HAP-1 (cell line): ENCODE measurements at regions not wholly inside any gene's neighbourhood (a gene's known extent, or its start where the extent isn't known, plus 50 kb on each side); places are given as distances from the start of the nearest gene placed in this dataset.

Source experiments
- DNase-seq, 2 experiments: peaks; one replicate each; pipeline ENCODE4 v3.0.0-alpha.2; 2016 to 2020; ENCODE audit warnings: low spot score in 2 of 2
- H3K27me3 ChIP-seq: fragments of 250-450 bp; sonication (Bioruptor Pico); 2 replicates; pipeline ENCODE4 v1.5.1; 2020; ENCODE audit warnings: low read depth, mild to moderate bottlenecking, moderate library complexity
- H3K36me3 ChIP-seq: fragments of 250-450 bp; sonication (Bioruptor Pico); replicated peaks from 2 replicates; pipeline ENCODE4 v1.5.1; 2020; ENCODE audit warnings: mild to moderate bottlenecking
- H3K4me1 ChIP-seq: fragments of 250-450 bp; sonication (Bioruptor Pico); 2 replicates; pipeline ENCODE4 v1.5.1; 2020; ENCODE audit warnings: mild to moderate bottlenecking
- H3K4me3 ChIP-seq: fragments of 250-450 bp; sonication (Bioruptor Pico); 2 replicates; pipeline ENCODE4 v1.5.1; 2020; ENCODE audit warnings: mild to moderate bottlenecking, moderate library complexity
- H3K9me3 ChIP-seq: fragments of 250-450 bp; sonication (Bioruptor Pico); 2 replicates; pipeline ENCODE4 v1.5.1; 2020; ENCODE audit warnings: mild to moderate bottlenecking, moderate library complexity
- in situ Hi-C: fragments of 300-500 bp; cut with MboI; formaldehyde crosslinking; loops from 3 replicates; pipeline ENCODE4 v1.14.3; 2020; ENCODE audit warnings: low sequenced_read_pairs, inconsistent platforms, mixed read lengths

DNA sequence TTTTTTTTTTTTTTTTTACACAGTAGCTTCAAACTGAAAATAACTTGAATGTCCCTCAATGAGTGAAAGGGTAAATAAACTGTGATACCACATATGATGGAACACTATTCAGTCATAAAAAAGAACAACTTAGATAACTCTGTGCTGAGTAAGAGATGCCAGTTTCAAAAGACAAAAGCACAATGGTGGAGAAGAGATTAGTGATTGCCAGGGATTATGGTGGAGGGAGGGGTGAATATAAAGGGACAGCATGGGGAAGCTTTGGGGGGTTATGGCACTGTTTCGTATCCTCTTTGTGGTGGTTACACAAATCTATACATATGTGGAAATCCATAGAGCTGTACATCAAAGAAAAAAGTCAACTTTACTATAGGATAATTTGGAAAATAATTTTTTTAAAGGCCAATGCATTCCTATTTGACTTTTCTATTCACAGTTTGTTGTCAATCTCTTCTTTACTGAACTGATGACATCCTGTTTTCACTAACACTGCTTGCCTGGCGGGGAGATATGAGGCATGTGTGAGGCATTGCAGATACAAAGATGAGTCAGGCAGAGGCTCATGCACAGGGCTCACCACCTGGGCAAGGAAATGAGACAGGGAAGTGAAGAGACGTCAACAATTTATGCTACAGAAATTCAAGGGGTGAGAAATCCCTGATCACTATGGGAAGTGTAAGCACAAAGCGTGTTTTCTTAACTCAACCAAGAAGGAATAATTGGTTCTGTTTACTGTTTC lies 302.7 kb downstream of the DUSP10 start:
- in situ Hi-C loops = no loop called here
- no peak for DNase-seq
- H3K27me3 ChIP-seq = no peaks in the 10 kb centered on the region
- H3K4me3 ChIP-seq = no peak overlapping the region
- no peaks in the 10 kb centered on the region for H3K9me3 ChIP-seq
- no peaks in the 10 kb centered on the region for H3K36me3 ChIP-seq
- no peaks in the 10 kb centered on the region for H3K4me1 ChIP-seq

DNA sequence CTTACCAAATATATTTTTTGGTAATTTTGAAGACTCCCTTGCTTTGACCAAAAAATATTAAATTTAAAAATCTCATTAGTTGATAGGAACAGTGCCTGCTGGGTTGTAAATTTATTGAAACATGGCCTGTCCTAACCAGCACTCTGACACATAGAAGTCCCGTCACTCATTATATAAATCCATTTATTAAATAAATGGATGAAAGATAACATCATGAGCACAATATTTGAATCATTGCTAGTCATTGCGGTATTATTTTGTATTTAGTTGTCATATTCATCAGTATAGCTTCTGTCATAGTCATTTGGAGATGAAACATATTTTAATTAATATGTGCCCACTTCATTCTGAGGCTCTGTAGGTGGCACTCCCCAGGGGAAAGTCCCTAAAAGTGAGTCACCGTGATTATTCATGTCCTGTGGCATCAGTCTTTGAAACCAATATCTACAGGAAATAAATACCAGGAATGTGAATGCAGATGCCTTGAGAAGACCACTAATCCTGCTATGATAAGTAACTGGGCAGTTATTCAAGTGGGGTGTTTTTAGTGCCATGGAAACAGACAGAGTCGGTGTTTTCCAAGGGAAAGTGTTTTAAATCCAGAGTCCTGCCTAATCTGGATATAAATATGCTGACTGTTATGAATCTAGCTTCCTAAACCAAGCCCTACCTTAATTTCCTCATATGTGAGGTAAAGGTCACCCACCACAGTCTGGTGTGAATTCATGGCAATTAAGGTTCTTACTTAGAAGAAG lies 302.0 kb downstream of the DUSP10 start:
- no peak for DNase-seq
- no peaks in the 10 kb centered on the region for H3K36me3 ChIP-seq
- H3K27me3 ChIP-seq = no peaks in the 10 kb centered on the region
- H3K4me3 ChIP-seq = no peak overlapping the region
- in situ Hi-C loops = no loop called here
- H3K9me3 ChIP-seq = no peaks in the 10 kb centered on the region
- H3K4me1 ChIP-seq = no peaks in the 10 kb centered on the region

DNA sequence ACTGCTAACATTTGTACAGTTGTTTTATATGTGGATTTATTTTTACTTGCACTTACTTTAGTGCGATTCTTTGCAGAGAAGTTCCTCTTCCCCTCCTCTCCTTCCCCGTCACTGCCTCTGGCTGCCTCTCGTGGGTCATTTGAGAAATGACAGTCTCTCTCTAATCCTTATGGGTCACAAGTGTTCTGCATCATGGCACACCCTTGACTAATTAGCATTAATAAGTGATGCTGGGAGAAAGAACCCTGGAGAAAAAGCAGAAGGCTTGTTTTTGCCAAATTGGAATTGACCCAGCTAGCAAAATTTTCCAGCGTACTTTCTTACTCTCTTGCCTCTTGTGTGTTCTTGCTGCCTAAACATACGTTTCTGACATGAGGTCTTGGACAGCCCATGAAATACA lies 301.2 kb downstream of the DUSP10 start:
- Histone ChIP-seq H3K4me1 (no peaks in the 10 kb centered on the region), H3K27me3 (no peaks in the 10 kb centered on the region), H3K9me3 (no peaks in the 10 kb centered on the region), H3K4me3 (no peak overlapping the region), H3K36me3 (no peaks in the 10 kb centered on the region)
- in situ Hi-C loops = no loop called here
- no peak for DNase-seq

DNA sequence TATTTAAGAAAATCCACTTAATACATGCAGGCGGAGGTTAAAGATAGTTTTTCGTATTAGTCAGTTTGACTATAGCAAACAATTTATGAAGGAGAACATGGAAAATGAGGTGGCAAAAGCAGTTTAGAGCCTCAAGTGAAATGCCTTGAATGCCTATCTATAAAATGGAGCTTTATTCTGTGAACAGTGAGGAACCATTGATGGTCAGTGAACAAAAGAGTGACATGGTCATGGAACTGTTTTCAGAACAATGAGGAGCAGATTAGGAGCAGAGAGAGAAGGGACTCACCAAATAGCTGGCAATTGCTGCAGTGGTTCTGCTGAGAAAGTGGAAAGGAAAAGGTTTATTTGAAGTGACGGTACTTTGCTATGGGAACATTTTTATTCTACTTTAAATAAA lies 299.8 kb downstream of the DUSP10 start:
- H3K4me1 ChIP-seq = no peaks in the 10 kb centered on the region
- DNase-seq = no peak
- in situ Hi-C loops = no loop called here
- H3K4me3 ChIP-seq = no peak overlapping the region
- no peaks in the 10 kb centered on the region for H3K27me3 ChIP-seq
- H3K9me3 ChIP-seq = no peaks in the 10 kb centered on the region
- no peaks in the 10 kb centered on the region for H3K36me3 ChIP-seq

DNA sequence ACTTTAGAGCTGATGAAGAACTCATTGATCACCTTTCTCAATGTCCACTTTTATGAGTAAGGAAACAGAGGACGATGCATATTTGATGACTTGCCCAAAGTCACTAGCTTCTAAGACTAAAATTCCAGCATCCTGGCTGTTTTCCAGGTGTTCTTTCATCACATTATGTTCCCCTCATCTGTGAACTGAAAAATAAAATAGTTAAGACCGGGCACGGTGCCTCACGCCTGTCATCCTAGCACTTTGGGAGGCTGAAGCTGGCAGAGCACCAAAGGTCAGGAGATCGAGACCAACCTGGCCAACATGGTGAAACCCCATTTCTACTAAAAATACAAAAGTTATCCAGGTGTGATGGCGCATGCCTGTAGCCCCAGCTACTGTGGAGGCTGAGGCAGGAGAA lies 297.5 kb downstream of the DUSP10 start:
- Histone ChIP-seq H3K4me3 (no peak overlapping the region), H3K36me3 (no peaks in the 10 kb centered on the region), H3K9me3 (no peaks in the 10 kb centered on the region), H3K27me3 (no peaks in the 10 kb centered on the region), H3K4me1 (no peaks in the 10 kb centered on the region)
- in situ Hi-C loops = no loop called here
- DNase-seq = no peak

DNA sequence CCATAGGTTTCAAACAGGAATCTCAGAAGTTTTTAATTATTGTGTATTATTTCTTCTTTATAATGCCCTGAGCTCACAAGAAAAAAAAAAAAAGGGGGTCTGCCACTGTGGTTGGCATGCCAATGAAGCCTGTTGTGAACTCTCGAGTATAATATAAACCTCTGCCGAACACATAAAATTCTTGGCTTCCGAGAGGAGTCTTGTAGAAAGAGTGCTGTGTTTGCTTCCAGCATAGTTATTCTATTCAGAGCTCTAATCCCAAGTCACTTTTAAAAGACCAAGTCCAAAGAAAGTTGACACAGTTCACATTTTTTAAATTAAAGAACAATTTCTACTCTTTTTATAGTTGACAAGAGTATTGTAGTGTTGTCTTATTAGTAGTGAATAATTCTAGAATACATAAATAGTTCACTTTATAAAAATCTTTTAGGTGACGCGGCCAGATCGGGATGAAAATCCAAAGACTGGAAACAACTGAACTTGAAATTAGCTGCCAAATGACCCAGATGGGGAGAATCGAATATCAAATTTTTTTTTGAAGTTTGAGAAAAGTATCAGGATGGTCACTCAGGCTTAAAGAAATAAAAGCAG lies 293.2 kb downstream of the DUSP10 start:
- Histone ChIP-seq H3K9me3 (no peaks in the 10 kb centered on the region), H3K4me1 (no peaks in the 10 kb centered on the region), H3K36me3 (no peaks in the 10 kb centered on the region), H3K4me3 (no peak overlapping the region), H3K27me3 (no peaks in the 10 kb centered on the region)
- in situ Hi-C loops = no loop called here
- no peak for DNase-seq

DNA sequence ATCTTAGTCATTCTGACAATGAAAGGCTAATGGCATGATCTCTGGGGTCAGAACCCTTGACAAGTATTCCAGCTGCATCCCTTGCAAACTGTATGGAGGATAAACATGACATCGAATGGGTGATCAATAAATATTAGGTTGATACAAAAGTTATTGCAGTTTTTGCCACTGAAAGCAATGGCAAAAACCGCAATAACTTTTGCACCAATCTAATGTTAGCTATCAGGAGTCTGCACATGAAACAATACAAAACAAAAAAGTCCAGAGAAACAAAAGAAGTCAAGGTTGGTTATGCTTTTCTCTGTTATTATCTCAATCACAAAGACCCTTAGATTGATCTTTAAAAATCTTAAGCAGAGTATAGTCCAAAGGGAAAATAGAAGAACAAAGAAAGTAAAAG lies 292.7 kb downstream of the DUSP10 start:
- no peaks in the 10 kb centered on the region for H3K9me3 ChIP-seq
- in situ Hi-C loops = no loop called here
- no peak for DNase-seq
- H3K27me3 ChIP-seq = no peaks in the 10 kb centered on the region
- H3K4me3 ChIP-seq = no peak overlapping the region
- H3K4me1 ChIP-seq = no peaks in the 10 kb centered on the region
- no peaks in the 10 kb centered on the region for H3K36me3 ChIP-seq

DNA sequence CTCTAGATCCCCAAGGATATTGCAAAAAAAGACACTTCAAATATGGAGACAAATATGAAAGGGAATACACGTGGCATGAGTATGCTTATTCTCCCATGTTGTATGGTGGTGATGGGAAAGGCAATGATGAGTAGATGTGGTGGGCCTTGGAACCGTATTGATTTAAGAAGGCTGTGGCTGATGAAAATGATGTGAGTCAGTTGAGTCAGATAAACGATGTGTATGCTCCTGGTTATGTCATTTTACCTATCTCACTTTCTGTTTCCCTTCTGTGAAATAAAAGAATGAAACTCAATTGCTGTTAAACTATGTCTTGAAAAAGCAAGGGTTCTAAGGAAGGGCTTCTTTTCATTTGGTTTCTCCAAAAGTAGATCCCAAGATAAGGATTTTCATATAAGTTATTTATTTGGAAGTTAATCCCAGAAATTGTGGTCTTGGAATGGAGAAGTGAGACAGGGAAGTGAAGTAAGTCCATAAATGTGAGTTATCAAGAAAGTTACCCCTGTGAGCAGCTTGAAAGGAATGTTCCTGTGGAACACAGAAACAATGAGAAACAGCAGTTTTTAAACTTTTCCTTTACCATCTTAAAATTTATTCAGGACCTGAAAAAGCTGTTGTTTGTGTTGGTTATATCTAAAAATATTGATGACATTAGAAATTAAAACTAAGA lies 292.0 kb downstream of the DUSP10 start:
- H3K4me1 ChIP-seq = no peaks in the 10 kb centered on the region
- in situ Hi-C loops = no loop called here
- no peaks in the 10 kb centered on the region for H3K9me3 ChIP-seq
- H3K27me3 ChIP-seq = no peaks in the 10 kb centered on the region
- no peaks in the 10 kb centered on the region for H3K36me3 ChIP-seq
- no peak overlapping the region for H3K4me3 ChIP-seq
- DNase-seq = no peak

DNA sequence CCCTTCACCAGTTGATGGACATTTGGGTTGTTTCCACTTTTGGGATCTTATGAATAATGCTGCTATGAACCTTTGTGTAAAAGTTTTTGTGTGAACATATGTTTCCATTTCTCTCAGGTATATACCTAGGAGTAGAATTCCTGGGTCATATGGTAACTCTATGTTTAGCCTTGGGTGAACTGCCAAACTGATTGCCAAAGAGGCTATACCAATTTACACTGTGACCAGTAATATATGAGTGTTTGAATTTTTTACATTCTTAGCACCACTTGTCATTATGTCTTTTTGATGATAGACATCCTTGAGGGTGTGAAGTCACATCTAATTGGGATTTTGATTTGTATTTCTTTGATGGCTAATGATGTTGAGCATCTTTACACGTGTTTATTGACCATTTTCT lies 290.1 kb downstream of the DUSP10 start:
- H3K36me3 ChIP-seq = no peaks in the 10 kb centered on the region
- in situ Hi-C loops = no loop called here
- H3K27me3 ChIP-seq = no peaks in the 10 kb centered on the region
- H3K4me1 ChIP-seq = no peaks in the 10 kb centered on the region
- no peaks in the 10 kb centered on the region for H3K9me3 ChIP-seq
- H3K4me3 ChIP-seq = no peak overlapping the region
- no peak for DNase-seq

DNA sequence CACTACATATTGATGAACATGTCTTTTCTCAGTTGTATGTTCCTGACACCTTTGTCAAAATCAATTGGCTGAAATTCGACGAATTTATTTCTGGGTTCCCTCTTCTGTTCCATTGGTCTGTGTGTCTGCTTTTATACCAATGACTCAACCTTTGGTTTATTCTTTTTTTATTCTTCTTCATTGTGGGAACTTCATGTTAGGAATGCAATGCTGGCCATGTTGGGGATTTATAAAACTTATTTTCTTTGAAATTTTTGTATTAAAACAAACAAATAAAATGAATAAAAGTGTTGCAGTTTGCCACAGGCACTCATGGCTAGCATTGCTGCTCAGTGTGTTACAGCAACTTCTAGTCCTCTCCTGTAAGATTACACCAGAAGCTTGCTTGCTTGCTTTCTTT lies 287.8 kb downstream of the DUSP10 start:
- H3K36me3 ChIP-seq = no peaks in the 10 kb centered on the region
- H3K4me3 ChIP-seq = no peak overlapping the region
- DNase-seq = no peak
- in situ Hi-C loops = no loop called here
- no peaks in the 10 kb centered on the region for H3K4me1 ChIP-seq
- H3K27me3 ChIP-seq = no peaks in the 10 kb centered on the region
- H3K9me3 ChIP-seq = no peaks in the 10 kb centered on the region

DNA sequence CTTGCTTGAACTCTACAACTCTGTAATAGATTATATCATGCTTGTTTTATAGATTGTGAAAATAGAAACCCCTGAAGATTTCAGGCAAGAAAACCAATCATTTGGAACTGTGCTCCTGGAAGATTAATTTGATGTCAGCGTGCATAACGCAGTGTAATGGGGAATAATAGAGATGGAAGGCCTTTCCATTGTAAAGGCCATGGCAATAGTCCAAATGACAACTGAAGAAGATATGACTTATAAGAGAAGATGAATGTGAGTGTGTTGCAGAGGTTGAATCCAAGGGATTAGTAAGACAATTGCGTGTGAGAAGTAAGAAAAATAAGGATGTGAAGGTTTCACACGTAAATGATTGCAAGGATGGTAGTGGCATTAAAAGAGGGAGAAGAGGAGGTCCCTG lies 285.0 kb downstream of the DUSP10 start:
- in situ Hi-C loops = no loop called here
- H3K27me3 ChIP-seq = no peaks in the 10 kb centered on the region

DNA sequence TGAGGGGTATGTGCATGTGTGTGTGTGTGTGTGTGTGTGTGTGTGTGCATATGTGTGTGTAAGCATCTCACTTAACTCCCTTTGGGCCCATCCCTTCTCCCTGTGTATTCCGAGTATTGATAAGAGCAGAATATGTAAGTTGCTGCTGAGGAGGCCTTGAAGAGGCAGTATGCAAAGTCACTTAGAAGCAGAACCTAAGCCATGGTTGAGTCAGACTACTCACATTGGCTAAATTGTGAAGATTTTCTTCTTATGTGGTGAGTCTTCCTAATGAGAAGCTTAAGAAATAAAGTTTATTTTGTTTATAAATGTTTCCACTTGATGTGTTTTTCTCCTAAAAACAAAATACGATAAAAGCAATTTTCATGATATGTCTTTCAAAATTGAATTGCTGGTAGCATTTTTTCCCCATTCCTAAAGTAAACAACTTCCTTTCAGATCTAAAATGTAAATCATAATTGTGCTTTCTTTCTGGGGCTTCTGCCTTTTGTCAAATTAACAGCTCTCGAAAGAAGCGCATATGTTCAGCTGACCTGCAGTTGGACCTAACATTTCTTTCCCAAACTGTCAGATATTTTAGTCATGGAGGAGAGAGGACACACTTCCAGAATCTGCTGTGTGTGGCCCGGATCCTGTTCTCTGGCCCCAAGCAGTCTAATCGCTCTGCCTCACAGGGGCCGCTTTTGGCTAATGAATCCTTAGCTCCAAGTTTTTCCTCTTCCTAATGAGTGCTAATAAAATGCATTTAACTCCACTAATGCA lies 284.0 kb downstream of the DUSP10 start:
- in situ Hi-C loops = no loop called here
- H3K9me3 ChIP-seq = no peaks in the 10 kb centered on the region
- no peaks in the 10 kb centered on the region for H3K4me1 ChIP-seq
- no peaks in the 10 kb centered on the region for H3K27me3 ChIP-seq
- no peak overlapping the region for H3K4me3 ChIP-seq
- no peak for DNase-seq
- H3K36me3 ChIP-seq = no peaks in the 10 kb centered on the region

More for the DNA sequence above, 285.0 kb downstream of the DUSP10 start:
- no peak for DNase-seq
- no peaks in the 10 kb centered on the region for H3K4me1 ChIP-seq
- no peak overlapping the region for H3K4me3 ChIP-seq
- no peaks in the 10 kb centered on the region for H3K36me3 ChIP-seq
- no peaks in the 10 kb centered on the region for H3K9me3 ChIP-seq

DNA sequence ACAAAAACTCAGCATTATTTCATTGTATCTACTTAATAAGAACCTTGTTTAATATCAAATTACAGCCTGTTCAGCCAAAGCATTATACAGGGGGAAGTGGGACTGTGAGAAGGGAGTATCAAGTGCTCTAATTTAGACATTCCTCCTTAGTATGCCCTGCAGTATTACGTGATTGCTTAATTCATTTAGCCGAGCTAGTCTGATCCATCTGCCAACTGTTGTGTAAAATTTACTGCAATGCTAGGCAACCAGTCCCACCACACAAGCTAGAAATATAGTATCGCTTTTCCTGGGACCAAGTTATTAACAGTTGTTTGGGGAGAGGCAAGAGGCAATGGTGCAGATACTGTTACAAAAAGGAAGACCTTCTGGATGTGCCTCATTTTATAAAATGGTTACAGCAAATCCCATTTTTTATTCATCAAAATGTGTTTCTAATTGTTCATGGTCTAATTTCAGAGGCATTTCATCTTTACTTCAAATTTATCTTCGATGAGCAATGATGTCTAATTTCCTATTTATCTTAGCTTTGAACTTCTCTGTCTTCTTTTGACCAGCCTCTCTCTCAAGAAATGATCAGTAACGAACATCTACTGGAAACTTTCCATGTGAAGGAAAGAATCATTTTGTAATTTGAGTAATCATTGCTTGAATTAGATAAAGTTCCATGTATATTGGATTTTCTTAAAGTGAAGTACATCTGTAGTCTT lies 283.3 kb downstream of the DUSP10 start:
- Histone ChIP-seq H3K27me3 (no peaks in the 10 kb centered on the region), H3K4me3 (no peak overlapping the region), H3K9me3 (no peaks in the 10 kb centered on the region), H3K36me3 (no peaks in the 10 kb centered on the region), H3K4me1 (no peaks in the 10 kb centered on the region)
- no peak for DNase-seq
- in situ Hi-C loops = no loop called here
